ENCODE measurements at regions not wholly inside any gene's neighbourhood (a gene's known extent, or its start where the extent isn't known, plus 50 kb on each side); places are given as distances from the start of the nearest gene placed in this dataset.

DNA sequence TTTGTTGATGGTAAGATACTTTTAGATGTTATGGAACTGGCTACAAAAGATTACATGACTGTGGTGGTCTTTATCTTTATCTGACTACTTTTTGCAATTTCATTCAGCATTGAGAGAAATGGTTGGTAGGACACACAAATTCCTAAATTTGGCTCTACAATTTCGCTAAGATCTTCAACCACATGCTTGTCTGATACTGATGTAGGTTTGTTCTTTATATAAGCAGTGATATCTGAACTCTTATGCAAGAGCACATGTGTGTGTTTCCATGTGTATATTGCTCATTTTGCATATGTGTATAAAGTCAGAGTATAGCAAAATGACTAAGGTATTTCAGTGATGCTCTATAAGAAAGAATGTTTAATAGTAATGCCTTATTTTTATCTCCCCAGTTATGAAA is 501.5 kb downstream of the ARL4A start:
- Histone ChIP-seq H3K4me1 (ENCODE audit: control insufficient read depth in 4 of 4, insufficient read depth in 4 of 4, low read length in 3 of 4) (no peaks in the 10 kb centered on the region), H3K36me3 (ENCODE audit: control insufficient read depth in 4 of 4, insufficient read depth in 3 of 4, low read depth in 1 of 4, low read length in 3 of 4) (no peaks in the 10 kb centered on the region), H3K9me3 (ENCODE audit: control insufficient read depth in 4 of 4, low read length in 3 of 4) (no peaks in the 10 kb centered on the region), H3K27me3 (ENCODE audit: control insufficient read depth in 4 of 4, insufficient read depth in 4 of 4, low read length in 3 of 4) (no peaks in the 10 kb centered on the region), H3K27ac (ENCODE audit: low read depth in 1 of 2, low read length in 2 of 2) (no peak overlapping the region), H3K4me3 (ENCODE audit: low read depth in 1 of 3, low read length in 3 of 3) (no peak overlapping the region), H3K9ac (ENCODE audit: low read depth in 1 of 2, low read length in 2 of 2) (no peak overlapping the region)
- 73% methylated on average over 1 of the region's 1 CpG for WGBS
- DNase-seq (ENCODE audit: low spot score) = no peak
- TF ChIP-seq HNF4A (conservative IDR thresholded peaks at IDR 0.05) (no peak), FOXA2 (IDR thresholded peaks at IDR 0.05) (no peak), YY1 (IDR thresholded peaks at IDR 0.05) (no peak), RAD21 (IDR thresholded peaks at IDR 0.05) (no peak)
- TF ChIP-seq, protein P1, sequence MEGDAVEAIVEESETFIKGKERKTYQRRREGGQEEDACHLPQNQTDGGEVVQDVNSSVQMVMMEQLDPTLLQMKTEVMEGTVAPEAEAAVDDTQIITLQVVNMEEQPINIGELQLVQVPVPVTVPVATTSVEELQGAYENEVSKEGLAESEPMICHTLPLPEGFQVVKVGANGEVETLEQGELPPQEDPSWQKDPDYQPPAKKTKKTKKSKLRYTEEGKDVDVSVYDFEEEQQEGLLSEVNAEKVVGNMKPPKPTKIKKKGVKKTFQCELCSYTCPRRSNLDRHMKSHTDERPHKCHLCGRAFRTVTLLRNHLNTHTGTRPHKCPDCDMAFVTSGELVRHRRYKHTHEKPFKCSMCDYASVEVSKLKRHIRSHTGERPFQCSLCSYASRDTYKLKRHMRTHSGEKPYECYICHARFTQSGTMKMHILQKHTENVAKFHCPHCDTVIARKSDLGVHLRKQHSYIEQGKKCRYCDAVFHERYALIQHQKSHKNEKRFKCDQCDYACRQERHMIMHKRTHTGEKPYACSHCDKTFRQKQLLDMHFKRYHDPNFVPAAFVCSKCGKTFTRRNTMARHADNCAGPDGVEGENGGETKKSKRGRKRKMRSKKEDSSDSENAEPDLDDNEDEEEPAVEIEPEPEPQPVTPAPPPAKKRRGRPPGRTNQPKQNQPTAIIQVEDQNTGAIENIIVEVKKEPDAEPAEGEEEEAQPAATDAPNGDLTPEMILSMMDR (IDR thresholded peaks at IDR 0.05; ENCODE audit: low read depth, low read length, missing input control) = no peak
- TF ChIP-seq, protein P2, sequence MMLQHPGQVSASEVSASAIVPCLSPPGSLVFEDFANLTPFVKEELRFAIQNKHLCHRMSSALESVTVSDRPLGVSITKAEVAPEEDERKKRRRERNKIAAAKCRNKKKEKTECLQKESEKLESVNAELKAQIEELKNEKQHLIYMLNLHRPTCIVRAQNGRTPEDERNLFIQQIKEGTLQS (IDR thresholded peaks at IDR 0.05) = no peak

DNA sequence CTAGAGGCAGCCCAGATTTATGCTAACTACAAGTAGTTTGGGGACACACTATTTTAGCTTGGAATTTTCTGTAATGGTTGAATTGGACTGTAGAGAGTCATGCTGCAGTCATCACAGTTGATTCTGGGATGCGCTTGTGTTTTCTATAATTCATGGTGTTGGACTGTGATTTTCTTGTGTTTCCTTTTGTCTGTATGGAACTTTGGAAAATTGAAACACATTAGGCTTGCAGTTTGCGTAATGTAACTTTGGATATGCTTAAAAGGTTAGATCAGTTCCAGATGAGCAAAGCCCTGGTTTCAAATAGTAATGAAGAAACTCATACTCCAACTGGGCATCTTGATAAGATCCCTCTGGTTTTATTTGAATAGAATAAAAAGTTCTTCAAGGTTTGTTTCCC is 502.2 kb downstream of the ARL4A start:
- DNase-seq (ENCODE audit: low spot score) = no peak
- no peaks in the 10 kb centered on the region for H3K9me3 ChIP-seq (ENCODE audit: control insufficient read depth in 4 of 4, low read length in 3 of 4)
- no peaks in the 10 kb centered on the region for H3K27me3 ChIP-seq (ENCODE audit: control insufficient read depth in 4 of 4, insufficient read depth in 4 of 4, low read length in 3 of 4)
- no peaks in the 10 kb centered on the region for H3K36me3 ChIP-seq (ENCODE audit: control insufficient read depth in 4 of 4, insufficient read depth in 3 of 4, low read depth in 1 of 4, low read length in 3 of 4)
- TF ChIP-seq RXRA (IDR thresholded peaks at IDR 0.05) (no peak), NR2F2 (IDR thresholded peaks at IDR 0.05) (no peak)
- TF ChIP-seq, protein P3, sequence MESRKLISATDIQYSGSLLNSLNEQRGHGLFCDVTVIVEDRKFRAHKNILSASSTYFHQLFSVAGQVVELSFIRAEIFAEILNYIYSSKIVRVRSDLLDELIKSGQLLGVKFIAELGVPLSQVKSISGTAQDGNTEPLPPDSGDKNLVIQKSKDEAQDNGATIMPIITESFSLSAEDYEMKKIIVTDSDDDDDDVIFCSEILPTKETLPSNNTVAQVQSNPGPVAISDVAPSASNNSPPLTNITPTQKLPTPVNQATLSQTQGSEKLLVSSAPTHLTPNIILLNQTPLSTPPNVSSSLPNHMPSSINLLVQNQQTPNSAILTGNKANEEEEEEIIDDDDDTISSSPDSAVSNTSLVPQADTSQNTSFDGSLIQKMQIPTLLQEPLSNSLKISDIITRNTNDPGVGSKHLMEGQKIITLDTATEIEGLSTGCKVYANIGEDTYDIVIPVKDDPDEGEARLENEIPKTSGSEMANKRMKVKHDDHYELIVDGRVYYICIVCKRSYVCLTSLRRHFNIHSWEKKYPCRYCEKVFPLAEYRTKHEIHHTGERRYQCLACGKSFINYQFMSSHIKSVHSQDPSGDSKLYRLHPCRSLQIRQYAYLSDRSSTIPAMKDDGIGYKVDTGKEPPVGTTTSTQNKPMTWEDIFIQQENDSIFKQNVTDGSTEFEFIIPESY (IDR thresholded peaks at IDR 0.05) = no peak
- TF ChIP-seq, protein P4, sequence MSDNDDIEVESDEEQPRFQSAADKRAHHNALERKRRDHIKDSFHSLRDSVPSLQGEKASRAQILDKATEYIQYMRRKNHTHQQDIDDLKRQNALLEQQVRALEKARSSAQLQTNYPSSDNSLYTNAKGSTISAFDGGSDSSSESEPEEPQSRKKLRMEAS (IDR thresholded peaks at IDR 0.05) = no peak
- H3K27ac ChIP-seq (ENCODE audit: low read depth in 1 of 2, low read length in 2 of 2) = no peak overlapping the region
- no peaks in the 10 kb centered on the region for H3K4me1 ChIP-seq (ENCODE audit: control insufficient read depth in 4 of 4, insufficient read depth in 4 of 4, low read length in 3 of 4)
- WGBS = 90% methylated on average over 2 of the region's 2 CpGs
- H3K9ac ChIP-seq (ENCODE audit: low read depth in 1 of 2, low read length in 2 of 2) = no peak overlapping the region
- no peak overlapping the region for H3K4me3 ChIP-seq (ENCODE audit: low read depth in 1 of 3, low read length in 3 of 3)

DNA sequence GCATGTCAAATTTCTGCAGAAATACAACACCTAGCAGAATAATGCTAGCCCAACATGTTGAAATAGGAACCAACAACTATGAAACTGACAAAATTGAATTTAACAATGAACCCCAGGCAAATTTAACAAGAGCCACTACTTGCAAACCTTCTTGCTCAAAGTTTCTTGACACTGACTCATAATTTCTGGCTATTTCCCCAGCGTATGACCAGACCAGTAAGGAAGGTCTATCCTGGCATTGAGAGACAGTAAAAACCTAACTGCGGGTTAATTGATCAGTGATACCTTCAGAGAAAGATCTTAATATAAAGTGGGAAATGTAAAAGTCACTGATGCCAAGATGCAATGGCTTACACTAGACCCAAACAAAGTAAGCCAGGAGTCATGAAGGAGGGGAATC is 510.1 kb downstream of the ARL4A start:
- TF ChIP-seq SP1 (IDR thresholded peaks at IDR 0.05) (no peak), JUND (IDR thresholded peaks at IDR 0.05) (no peak), HNF4G (IDR thresholded peaks at IDR 0.05) (no peak), FOXA2 (IDR thresholded peaks at IDR 0.05) (no peak), YY1 (IDR thresholded peaks at IDR 0.05) (no peak), FOXA1 (IDR thresholded peaks at IDR 0.05) (no peak)
- TF ChIP-seq, protein P1 (IDR thresholded peaks at IDR 0.05; ENCODE audit: low read depth, low read length, missing input control) = no peak
- H3K9me3 ChIP-seq (ENCODE audit: control insufficient read depth in 4 of 4, low read length in 3 of 4) = no peaks in the 10 kb centered on the region

More for the DNA sequence above, 510.1 kb downstream of the ARL4A start:
- H3K36me3 ChIP-seq (ENCODE audit: control insufficient read depth in 4 of 4, insufficient read depth in 3 of 4, low read depth in 1 of 4, low read length in 3 of 4) = no peaks in the 10 kb centered on the region
- H3K27me3 ChIP-seq (ENCODE audit: control insufficient read depth in 4 of 4, insufficient read depth in 4 of 4, low read length in 3 of 4) = no peaks in the 10 kb centered on the region
- H3K4me1 ChIP-seq (ENCODE audit: control insufficient read depth in 4 of 4, insufficient read depth in 4 of 4, low read length in 3 of 4) = no peaks in the 10 kb centered on the region
- H3K27ac ChIP-seq (ENCODE audit: low read depth in 1 of 2, low read length in 2 of 2) = no peak overlapping the region
- no peak overlapping the region for H3K9ac ChIP-seq (ENCODE audit: low read depth in 1 of 2, low read length in 2 of 2)
- H3K4me3 ChIP-seq (ENCODE audit: low read depth in 1 of 3, low read length in 3 of 3) = no peak overlapping the region
- DNase-seq (ENCODE audit: low spot score) = no peak
- 66% methylated on average over 2 of the region's 2 CpGs for WGBS

Data from liver (tissue), 8 donors.